Suprapubic skin (tissue), 4 donors: ENCODE measurements at regions not wholly inside any gene's neighbourhood (a gene's known extent, or its start where the extent isn't known, plus 50 kb on each side); places are given as distances from the start of the nearest gene placed in this dataset.

Source experiments
- CTCF ChIP-seq, 2 donors: fragments of 200-600 bp in 1 of 2; fragments of 450-650 bp in 1 of 2; sonication (generic) in 1 of 2; IDR thresholded peaks; one replicate each; pipeline ENCODE4 v1.5.1; 2016 to 2019; ENCODE audit warnings: antibody characterized with exemption in 2 of 2, mild to moderate bottlenecking in 1 of 2, moderate library complexity in 1 of 2
- POLR2A ChIP-seq, 2 donors: fragments of 450-650 bp; IDR thresholded peaks; one replicate each; pipeline ENCODE4 v1.6.1; 2017; ENCODE audit warnings: antibody characterized with exemption in 2 of 2, mild to moderate bottlenecking in 2 of 2, moderate library complexity in 2 of 2
- POLR2AphosphoS5 ChIP-seq, 3 donors: sonication (generic); formaldehyde crosslinking; IDR thresholded peaks; one replicate each; pipeline ENCODE4 v1.6.1; 2017; ENCODE audit warnings: antibody characterized with exemption in 3 of 3

- TF ChIP-seq CTCF (IDR thresholded peaks at IDR 0.05) (no peak), POLR2A (IDR thresholded peaks at IDR 0.05) (no peak), POLR2AphosphoS5 (IDR thresholded peaks at IDR 0.05) (no peak)
These were observed 142.2 kb downstream of the HS3ST1 start for GRCh38 chr4:11286533-11286932.
